IMR-90 (cell line): ENCODE measurements at regions not wholly inside any gene's neighbourhood (a gene's known extent, or its start where the extent isn't known, plus 50 kb on each side); places are given as distances from the start of the nearest gene placed in this dataset.

Source experiments
- ATAC-seq: fragments of 200-7000 bp; cut with Tn5 transposase; 2 replicates; pipeline ENCODE4 v1.9.1; 2020; ENCODE audit warnings: low read depth, mild to moderate bottlenecking, moderate library complexity
- BruUV-seq: library from RNA; stranded (reverse); fragments of 400-500 nt; replicated peaks from 2 replicates; lab custom pipeline; 2021; lab: Mats Ljungman, UMichigan
- CTCF ChIA-PET: fragments of 300-600 bp; formaldehyde crosslinking; extraction: SDS; loops from one replicate; lab custom pipeline; 2021; ENCODE audit warnings: antibody characterized with exemption; lab: Yijun Ruan, JAX
- POLR2A ChIA-PET: fragments of 300-600 bp; sonication (Branson Sonifier 250); formaldehyde crosslinking; loops from one replicate; lab custom pipeline; 2022; ENCODE audit warnings: antibody characterized with exemption; ENCODE audit not compliant: unreplicated experiment; lab: Charles Lee
- DNase-seq: peaks from one replicate; pipeline ENCODE4 v3.0.0; 2013
- H2AFZ ChIP-seq: replicated peaks from 2 replicates; pipeline ENCODE3; 2013; ENCODE audit warnings: low read length, mild to moderate bottlenecking; ENCODE audit not compliant: poor library complexity
- H2AK5ac ChIP-seq: 2 replicates; pipeline ENCODE4 v1.6.1; 2013; ENCODE audit warnings: low read depth, low read length, inconsistent platforms
- H2AK9ac ChIP-seq: replicated peaks from 2 replicates; pipeline ENCODE3; 2013; ENCODE audit warnings: mild to moderate bottlenecking, low read depth, low read length, moderate library complexity; ENCODE audit not compliant: poor library complexity
- H2BK120ac ChIP-seq: 2 replicates; pipeline ENCODE4 v1.6.1; 2013; ENCODE audit warnings: low read depth, low read length, inconsistent platforms
- H2BK15ac ChIP-seq: 3 replicates; pipeline ENCODE4 v1.6.1; 2013; ENCODE audit warnings: low read depth, low read length, inconsistent platforms
- H2BK20ac ChIP-seq: 2 replicates; pipeline ENCODE4 v1.6.1; 2013; ENCODE audit warnings: low read depth, mild to moderate bottlenecking, inconsistent platforms, low read length, moderate library complexity
- H2BK5ac ChIP-seq: 2 replicates; pipeline ENCODE4 v1.6.1; 2013; ENCODE audit warnings: mild to moderate bottlenecking, low read depth, low read length, inconsistent platforms; ENCODE audit not compliant: poor library complexity, severe bottlenecking
- H3K14ac ChIP-seq: replicated peaks from 2 replicates; pipeline ENCODE4 v1.6.1; 2013; ENCODE audit warnings: low read depth, low read length, inconsistent platforms
- H3K18ac ChIP-seq: 2 replicates; pipeline ENCODE4 v1.6.1; 2013; ENCODE audit warnings: low read depth, low read length, control low read depth
- H3K23ac ChIP-seq: 2 replicates; pipeline ENCODE4 v1.6.1; 2013; ENCODE audit warnings: low read depth, low read length, inconsistent platforms
- H3K27ac ChIP-seq: 2 replicates; pipeline ENCODE4 v1.5.1; 2013; ENCODE audit warnings: mild to moderate bottlenecking, control low read depth, low read length; ENCODE audit not compliant: insufficient read depth
- H3K27me3 ChIP-seq: 2 replicates; pipeline ENCODE4 v1.6.1; 2013; ENCODE audit warnings: low read length; ENCODE audit not compliant: control insufficient read depth, insufficient read depth
- H3K36me3 ChIP-seq: 2 replicates; pipeline ENCODE4 v1.6.1; 2013; ENCODE audit warnings: low read length, mixed read lengths; ENCODE audit not compliant: control insufficient read depth, insufficient read depth
- H3K4ac ChIP-seq: 2 replicates; pipeline ENCODE4 v1.6.1; 2013; ENCODE audit warnings: low read depth, low read length, inconsistent platforms
- H3K4me1 ChIP-seq: 2 replicates; pipeline ENCODE4 v1.6.1; 2013; ENCODE audit warnings: low read length, mixed read lengths; ENCODE audit not compliant: control insufficient read depth, insufficient read depth
- H3K4me2 ChIP-seq: 2 replicates; pipeline ENCODE4 v1.6.1; 2013; ENCODE audit warnings: low read depth, mild to moderate bottlenecking, control low read depth, low read length, moderate library complexity
- H3K4me3 ChIP-seq: 2 replicates; pipeline ENCODE4 v1.5.1; 2013; ENCODE audit warnings: low read depth, mild to moderate bottlenecking, control low read depth, low read length, moderate library complexity; ENCODE audit not compliant: insufficient read depth
- H3K56ac ChIP-seq: 2 replicates; pipeline ENCODE4 v1.6.1; 2013; ENCODE audit warnings: low read length, inconsistent platforms; ENCODE audit not compliant: insufficient read depth; ENCODE audit errors: extremely low read depth
- H3K79me1 ChIP-seq, 2 experiments: 2 replicates each; pipeline ENCODE4 v1.6.1; 2013; ENCODE audit warnings: low read length in 2 of 2, inconsistent platforms in 1 of 2, low read depth in 1 of 2
- H3K9ac ChIP-seq: 2 replicates; pipeline ENCODE4 v1.6.1; 2013; ENCODE audit warnings: low read depth, low read length, control low read depth
- H3K9me1 ChIP-seq: 2 replicates; pipeline ENCODE4 v1.6.1; 2013; ENCODE audit warnings: low read length, inconsistent platforms; ENCODE audit not compliant: insufficient read depth
- H3K9me3 ChIP-seq: 2 replicates; pipeline ENCODE4 v1.6.1; 2013; ENCODE audit warnings: low read length; ENCODE audit not compliant: control insufficient read depth, insufficient read depth
- H4K20me1 ChIP-seq: 2 replicates; pipeline ENCODE4 v1.6.1; 2013; ENCODE audit warnings: low read length, inconsistent platforms; ENCODE audit not compliant: insufficient read depth
- H4K5ac ChIP-seq: 2 replicates; pipeline ENCODE4 v1.6.1; 2013; ENCODE audit warnings: mild to moderate bottlenecking, low read depth, low read length, control low read depth
- H4K8ac ChIP-seq, 2 experiments: 2 replicates each; pipeline ENCODE4 v1.6.1; 2013; ENCODE audit warnings: low read depth in 2 of 2, low read length in 2 of 2, control low read depth in 1 of 2, inconsistent platforms in 1 of 2
- H4K91ac ChIP-seq: 2 replicates; pipeline ENCODE4 v1.6.1; 2013; ENCODE audit warnings: low read depth, low read length, inconsistent platforms; ENCODE audit not compliant: insufficient read depth
- MXI1 ChIP-seq: IDR thresholded peaks from 2 replicates; pipeline ENCODE4 v1.6.1; 2012; ENCODE audit warnings: low read depth, mild to moderate bottlenecking, low read length, moderate library complexity, borderline replicate concordance
- WGBS, 2 experiments: methylation state at CpG; one replicate each; pipeline versions ENCODE4 v1.1.5 to v1.1.7; 2013; ENCODE audit warnings: missing lambda C conversion rate in 2 of 2; ENCODE audit not compliant: insufficient read length in 1 of 2; ENCODE audit errors: extremely low coverage in 2 of 2; 5-methylcytosine and 5-hydroxymethylcytosine counted together
- dilution Hi-C: fragments of 300-500 bp; cut with HindIII; formaldehyde crosslinking; loops from one replicate; pipeline ENCODE4 v1.14.3; 2018; ENCODE audit warnings: low sequenced_read_pairs; ENCODE audit not compliant: unreplicated experiment
- in situ Hi-C: fragments of 300-500 bp; cut with MboI; formaldehyde crosslinking; loops from 3 replicates; pipeline ENCODE4 v1.14.3; 2019; ENCODE audit warnings: low sequenced_read_pairs, inconsistent platforms, mixed read lengths
- intact Hi-C: fragments of 100-400 bp; cut with micrococcal nuclease; formaldehyde crosslinking; loops from 2 replicates; pipeline ENCODE4 v1.10.0; 2022

DNA sequence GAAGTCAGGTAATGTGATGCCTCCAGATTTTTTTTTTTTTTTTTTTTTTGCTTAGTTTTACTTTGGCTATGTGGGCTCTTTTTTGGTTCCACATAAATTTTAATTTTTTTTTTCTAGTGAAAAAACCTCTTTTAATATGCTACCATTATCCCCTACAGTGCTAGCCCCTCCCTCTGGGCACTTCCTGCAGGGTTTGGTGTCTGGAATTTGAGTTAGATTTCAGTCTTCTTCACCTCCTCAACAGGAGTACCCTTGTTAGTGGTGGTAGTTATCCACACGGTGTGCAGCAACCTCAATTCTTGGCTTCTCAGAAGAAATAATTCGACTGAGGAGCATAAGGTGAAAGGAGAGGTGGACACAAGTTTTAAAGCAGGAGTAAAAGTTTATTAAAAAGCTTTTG lies 128.8 kb upstream of the SYNCRIP start:
- Histone ChIP-seq H3K18ac (no peak overlapping the region), H3K9me3 (no peaks in the 10 kb centered on the region), H3K4me2 (no peak overlapping the region), H3K23ac (no peak overlapping the region), H4K20me1 (no peaks in the 10 kb centered on the region), H2AK9ac (no peak overlapping the region), H2AFZ (no peak overlapping the region), H2BK120ac (no peak overlapping the region), H3K27ac (no peak overlapping the region), H2BK5ac (no peak overlapping the region), H3K9ac (no peak overlapping the region), H3K79me1 (no peaks in the 10 kb centered on the region), H3K4me3 (no peak overlapping the region), H2BK20ac (no peak overlapping the region), H3K9me1 (peaks cover 4% of the 10 kb centered on the region), H4K8ac (no peak overlapping the region), H3K4me1 (no peaks in the 10 kb centered on the region), H3K27me3 (no peaks in the 10 kb centered on the region), H4K5ac (no peak overlapping the region), H3K4ac (no peak overlapping the region), H3K36me3 (no peaks in the 10 kb centered on the region), H3K56ac (no peak overlapping the region), H3K14ac (no peak overlapping the region), H4K91ac (no peak overlapping the region), H2BK15ac (no peak overlapping the region), H2AK5ac (no peak overlapping the region)
- no peak for DNase-seq
- WGBS, 2 experiments, result no CpG with 5 or more reads among the region's 2 CpGs
- dilution Hi-C loops, result no loop called here
- in situ Hi-C loops, result loop anchor here (25.0 kb wide), 2 partner anchors 1091 to 1241 kb away; no protein-coding TSS in a partner anchor
- ChIA-PET CTCF (no interaction called here), POLR2A (no interaction called here)
- ATAC-seq, result no peak
- intact Hi-C loops, result no loop called here
- TF ChIP-seq MXI1, result no peak
- no TSS peak for BruUV-seq
